ENCODE measurements at regions not wholly inside any gene's neighbourhood (a gene's known extent, or its start where the extent isn't known, plus 50 kb on each side); places are given as distances from the start of the nearest gene placed in this dataset.

DNA sequence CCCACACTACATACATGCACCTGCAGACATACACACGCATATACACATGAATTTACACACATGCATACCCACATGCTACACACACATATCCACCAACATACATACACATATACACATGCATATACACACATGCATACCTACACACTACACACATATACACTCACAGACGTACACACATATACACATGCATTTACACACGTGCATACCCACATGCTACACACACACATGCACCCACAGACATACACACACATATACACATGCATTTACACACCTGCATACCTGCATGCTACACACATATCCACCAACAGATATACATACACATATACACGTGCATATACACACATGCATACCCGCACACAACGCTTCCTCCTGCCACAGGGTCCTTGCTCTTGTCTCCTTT, 61.2 kb upstream of the SLC25A33 start:
- Mint-ChIP-seq H3K36me3 (ENCODE audit: low read depth) (no peaks in the 10 kb centered on the region), H3K4me3 (no peak overlapping the region), H3K4me1 (no peaks in the 10 kb centered on the region), H3K27me3 (ENCODE audit: low read depth) (peaks cover 7% of the 10 kb centered on the region), H3K9me3 (no peaks in the 10 kb centered on the region), H3K27ac (ENCODE audit: unreplicated experiment) (no peak overlapping the region)
- no peak for DNase-seq (ENCODE audit: low read depth, low spot score)
- TF ChIP-seq, protein P1, sequence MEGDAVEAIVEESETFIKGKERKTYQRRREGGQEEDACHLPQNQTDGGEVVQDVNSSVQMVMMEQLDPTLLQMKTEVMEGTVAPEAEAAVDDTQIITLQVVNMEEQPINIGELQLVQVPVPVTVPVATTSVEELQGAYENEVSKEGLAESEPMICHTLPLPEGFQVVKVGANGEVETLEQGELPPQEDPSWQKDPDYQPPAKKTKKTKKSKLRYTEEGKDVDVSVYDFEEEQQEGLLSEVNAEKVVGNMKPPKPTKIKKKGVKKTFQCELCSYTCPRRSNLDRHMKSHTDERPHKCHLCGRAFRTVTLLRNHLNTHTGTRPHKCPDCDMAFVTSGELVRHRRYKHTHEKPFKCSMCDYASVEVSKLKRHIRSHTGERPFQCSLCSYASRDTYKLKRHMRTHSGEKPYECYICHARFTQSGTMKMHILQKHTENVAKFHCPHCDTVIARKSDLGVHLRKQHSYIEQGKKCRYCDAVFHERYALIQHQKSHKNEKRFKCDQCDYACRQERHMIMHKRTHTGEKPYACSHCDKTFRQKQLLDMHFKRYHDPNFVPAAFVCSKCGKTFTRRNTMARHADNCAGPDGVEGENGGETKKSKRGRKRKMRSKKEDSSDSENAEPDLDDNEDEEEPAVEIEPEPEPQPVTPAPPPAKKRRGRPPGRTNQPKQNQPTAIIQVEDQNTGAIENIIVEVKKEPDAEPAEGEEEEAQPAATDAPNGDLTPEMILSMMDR (conservative IDR thresholded peaks at IDR 0.05), result no peak

DNA sequence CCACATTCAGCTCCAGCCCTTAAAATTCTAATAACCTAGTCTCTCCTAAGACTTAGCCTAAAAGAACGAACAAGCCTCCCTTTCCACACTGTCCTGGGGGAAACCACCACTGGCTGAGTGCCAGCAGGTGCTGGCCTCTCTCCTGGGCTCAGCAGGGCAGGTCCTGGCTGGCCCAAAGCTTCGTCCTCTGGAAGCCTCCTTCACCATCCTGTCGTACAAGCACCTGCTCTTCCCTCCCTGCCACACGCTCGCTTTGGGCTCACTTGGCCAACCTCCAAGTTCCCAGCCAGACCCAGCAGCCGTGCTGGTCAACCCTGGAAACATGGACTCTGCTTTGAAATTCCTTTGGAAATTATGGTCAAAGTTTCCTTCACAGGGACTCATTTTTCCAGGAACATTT, 58.2 kb upstream of the SLC25A33 start:
- Mint-ChIP-seq H3K9me3 (no peaks in the 10 kb centered on the region), H3K36me3 (ENCODE audit: low read depth) (no peaks in the 10 kb centered on the region), H3K27me3 (ENCODE audit: low read depth) (peaks cover 5% of the 10 kb centered on the region), H3K4me1 (no peaks in the 10 kb centered on the region), H3K27ac (ENCODE audit: unreplicated experiment) (no peak overlapping the region), H3K4me3 (no peak overlapping the region)
- TF ChIP-seq, protein P1 (conservative IDR thresholded peaks at IDR 0.05), result no peak
- DNase-seq (ENCODE audit: low read depth, low spot score), result no peak

DNA sequence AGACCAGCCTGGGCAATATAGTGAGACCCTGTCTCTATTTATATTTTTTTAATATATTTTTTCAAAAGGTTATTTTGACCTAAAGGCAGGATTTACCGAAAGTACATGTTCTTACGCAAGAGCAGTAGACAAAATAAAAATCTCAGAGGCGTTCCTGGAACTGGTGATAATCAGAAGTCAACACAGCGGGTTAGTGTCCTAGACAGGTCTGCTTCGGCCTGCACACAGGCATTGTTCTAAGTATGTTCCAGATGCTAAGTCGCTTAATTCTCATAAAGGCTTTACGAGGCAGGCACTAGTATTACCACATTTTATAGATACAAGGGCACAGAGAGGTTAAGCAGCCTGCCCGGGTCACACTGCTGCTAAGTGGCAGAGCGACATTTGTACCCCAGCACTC, 56.9 kb upstream of the SLC25A33 start:
- no peaks in the 10 kb centered on the region for H3K36me3 Mint-ChIP-seq (ENCODE audit: low read depth)
- H3K9me3 Mint-ChIP-seq, result no peaks in the 10 kb centered on the region
- no peak overlapping the region for H3K4me3 Mint-ChIP-seq
- H3K4me1 Mint-ChIP-seq, result no peaks in the 10 kb centered on the region
- no peak overlapping the region for H3K27ac Mint-ChIP-seq (ENCODE audit: unreplicated experiment)
- H3K27me3 Mint-ChIP-seq (ENCODE audit: low read depth), result peaks cover 2% of the 10 kb centered on the region
- TF ChIP-seq, protein P1 (conservative IDR thresholded peaks at IDR 0.05), result no peak
- no peak for DNase-seq (ENCODE audit: low read depth, low spot score)

DNA sequence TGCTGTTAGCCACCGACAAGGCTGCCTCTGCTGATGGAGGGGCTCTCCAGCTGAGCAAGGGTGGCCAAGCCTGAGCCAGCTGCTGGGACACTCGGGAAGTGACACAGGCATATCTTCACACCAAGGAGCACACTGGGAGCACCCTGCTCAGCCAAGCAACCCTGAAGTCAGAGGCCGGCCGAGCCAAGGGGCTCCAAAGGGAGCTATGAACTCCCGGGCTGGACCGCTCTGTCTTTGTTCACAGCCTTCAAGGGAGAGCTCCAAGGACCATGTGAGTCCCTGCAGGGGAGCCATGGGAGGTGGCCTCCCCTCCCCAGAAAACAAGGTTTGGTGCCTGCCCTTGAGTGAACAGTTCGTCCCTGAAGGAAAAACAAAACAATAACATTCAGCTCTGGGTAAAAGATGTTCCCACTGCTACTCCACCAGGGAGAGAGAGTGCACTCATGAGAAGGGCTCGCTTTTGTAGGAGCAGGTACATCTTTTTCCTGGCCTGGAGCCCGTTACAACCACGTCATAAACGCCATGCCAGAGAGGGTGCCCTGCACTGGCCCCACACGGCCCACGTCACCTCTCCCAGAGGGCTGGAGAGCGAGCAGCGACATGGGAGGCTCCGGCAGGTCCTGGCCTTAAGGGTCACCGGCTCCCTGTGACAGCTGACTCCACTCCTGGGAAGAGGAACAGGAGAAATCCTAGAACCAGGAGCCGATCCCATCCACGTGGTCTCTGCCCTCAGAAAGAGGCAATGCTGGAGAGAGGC, 56.3 kb upstream of the SLC25A33 start:
- Mint-ChIP-seq H3K27ac (ENCODE audit: unreplicated experiment) (no peak overlapping the region), H3K36me3 (ENCODE audit: low read depth) (no peaks in the 10 kb centered on the region), H3K4me1 (no peaks in the 10 kb centered on the region), H3K27me3 (ENCODE audit: low read depth) (peaks cover 2% of the 10 kb centered on the region), H3K9me3 (no peaks in the 10 kb centered on the region), H3K4me3 (no peak overlapping the region)
- no peak for DNase-seq (ENCODE audit: low read depth, low spot score)
- TF ChIP-seq, protein P1 (conservative IDR thresholded peaks at IDR 0.05), result no peak

DNA sequence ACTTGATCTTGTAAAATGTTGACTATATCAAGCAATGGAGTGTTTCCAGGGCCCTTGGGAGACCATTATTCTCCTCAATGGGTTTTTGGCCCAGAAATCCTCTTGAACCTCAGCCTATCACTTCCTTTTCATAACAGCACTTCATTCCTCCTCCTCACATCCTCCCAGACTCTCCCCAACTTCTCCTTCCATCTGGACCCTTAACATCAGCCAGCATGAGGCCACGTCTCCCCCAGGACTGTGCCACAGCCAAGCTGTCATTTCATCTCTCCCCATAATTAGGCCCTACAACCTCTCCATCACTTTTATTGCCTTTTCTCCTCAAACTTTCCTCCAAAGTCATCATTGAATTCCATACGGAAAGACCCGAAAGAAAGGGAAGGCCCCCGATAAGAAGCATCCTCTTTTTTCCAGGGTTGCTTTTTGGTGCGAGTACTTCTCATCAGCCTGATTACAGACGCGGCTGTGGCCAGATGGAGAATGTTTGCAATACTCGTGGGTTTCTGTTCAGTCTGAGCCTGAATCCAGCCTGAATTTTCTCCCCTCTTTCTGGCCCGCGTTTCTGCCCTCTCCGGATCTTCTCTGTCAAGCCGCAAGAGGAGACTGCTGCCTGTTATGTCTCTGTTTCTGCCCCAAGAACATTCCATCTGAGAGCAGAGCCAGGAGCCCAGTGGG, 52.7 kb upstream of the SLC25A33 start:
- no peaks in the 10 kb centered on the region for H3K36me3 Mint-ChIP-seq (ENCODE audit: low read depth)
- H3K9me3 Mint-ChIP-seq, result no peaks in the 10 kb centered on the region
- TF ChIP-seq, protein P1 (conservative IDR thresholded peaks at IDR 0.05), result no peak
- no peak for DNase-seq (ENCODE audit: low read depth, low spot score)
- peaks cover 4% of the 10 kb centered on the region for H3K4me1 Mint-ChIP-seq
- peaks cover 2% of the 10 kb centered on the region for H3K27me3 Mint-ChIP-seq (ENCODE audit: low read depth)
- no peak overlapping the region for H3K4me3 Mint-ChIP-seq
- H3K27ac Mint-ChIP-seq (ENCODE audit: unreplicated experiment), result no peak overlapping the region

Data from neural crest cell (in vitro differentiated cells).